ENCODE measurements at regions not wholly inside any gene's neighbourhood (a gene's known extent, or its start where the extent isn't known, plus 50 kb on each side); places are given as distances from the start of the nearest gene placed in this dataset.

DNA sequence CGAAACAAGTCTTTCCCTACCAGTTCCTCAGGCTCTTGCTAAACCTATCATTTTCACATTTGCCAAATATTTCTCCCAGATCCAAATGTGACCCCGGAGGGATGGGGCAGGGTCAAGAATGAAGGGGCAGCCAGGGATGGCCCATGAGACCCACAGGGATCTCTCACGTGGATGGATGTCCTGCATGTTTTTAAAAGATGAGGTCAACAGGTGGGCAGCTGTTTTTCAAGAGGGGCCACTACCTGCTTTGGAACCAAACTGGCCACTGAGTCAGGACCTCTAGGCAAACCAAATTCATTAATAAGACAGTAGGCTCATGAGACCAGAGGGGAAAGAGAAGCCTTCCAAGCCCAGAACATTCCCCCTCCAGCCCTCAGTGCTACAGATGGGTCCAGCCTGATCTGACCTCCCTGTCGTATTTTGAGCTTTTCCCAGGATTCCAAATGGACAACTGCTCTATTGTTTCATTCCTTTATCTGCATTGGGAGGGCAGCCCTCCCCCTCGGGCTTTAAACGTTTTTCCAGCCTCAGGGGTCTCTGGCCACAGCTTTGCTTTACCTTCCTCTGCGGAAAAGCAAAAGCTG is 252.5 kb upstream of the IRF2BP2 start (continued):
- TF ChIP-seq ARID5B (CRISPR knock-in tag; IDR thresholded peaks at IDR 0.05) (no peak), SAP130 (CRISPR knock-in tag; IDR thresholded peaks at IDR 0.05; ENCODE audit: low read depth) (0 out of 2 replicates have a peak, but pooled peaks have one; percentile 16), ASH2L (IDR thresholded peaks at IDR 0.05; ENCODE audit: insufficient read length, low read depth, low read length) (peak; percentile 49), ZNF432 (CRISPR knock-in tag; IDR thresholded peaks at IDR 0.05; ENCODE audit: borderline replicate concordance) (no peak)

- ATAC-seq (no peak), DNase-seq (ENCODE audit: low spot score) (no peak), FAIRE-seq (no peak)
- Histone ChIP-seq H3K27ac (ENCODE audit: extremely low read length, insufficient read depth, low read length) (no peak overlapping the region), H3K4me1 (ENCODE audit: insufficient read depth, low read length) (peaks cover 60% of the 10 kb centered on the region), H3K4me3 (replicated peaks in 1 of 3; ENCODE audit: insufficient read depth in 1 of 3, low read depth in 2 of 3, low read length in 3 of 3) (no peak overlapping the region), H3K27me3 (ENCODE audit: control insufficient read depth in 1 of 2, insufficient read depth in 2 of 2, low read length in 2 of 2) (no peaks in the 10 kb centered on the region), H3K4me2 (ENCODE audit: low read depth, low read length) (peak overlapping the region; percentile 71; the same call in 1 of the 2 replicates), H2AFZ (ENCODE audit: low read length) (no peak overlapping the region), H3K9me3 (ENCODE audit: low read length) (no peaks in the 10 kb centered on the region), H3K9ac (ENCODE audit: insufficient read depth, low read depth, low read length) (no peak overlapping the region), H4K20me1 (ENCODE audit: insufficient read depth, low read length) (no peaks in the 10 kb centered on the region), H3K36me3 (replicated peaks in 1 of 2; ENCODE audit: control insufficient read depth in 1 of 2, insufficient read depth in 2 of 2, low read length in 2 of 2) (no peaks in the 10 kb centered on the region), H3K79me2 (ENCODE audit: insufficient read depth, low read length) (no peaks in the 10 kb centered on the region)
- WGBS (ENCODE audit: low lambda C conversion rate): 76% methylated on average over 4 of the region's 4 CpGs
- BruUV-seq (replicated peaks): no TSS peak
- POLR2A ChIA-PET: interaction anchor here (1.0 to 2.8 kb wide), 4 partner anchors 13 to 250 kb away, joined by 3 to 46 read pairs (median 17); no protein-coding TSS in a partner anchor
- TF ChIP-seq ARID5B (CRISPR knock-in tag; IDR thresholded peaks at IDR 0.05) (0 out of 2 replicates have a peak, but pooled peaks have one; percentile 19), HNF4A (CRISPR knock-in tag; IDR thresholded peaks at IDR 0.05) (peak; percentile 18; the same call in 1 of the 2 replicates), FOXM1 (CRISPR knock-in tag; IDR thresholded peaks at IDR 0.05) (no peak)
- intact Hi-C loops (cut with micrococcal nuclease; ENCODE audit: unreplicated experiment): no loop called here
- CTCF ChIA-PET (ENCODE audit: low intra/inter-chr PET ratio, low total read pairs): no interaction called here
- in situ Hi-C loops (cut with HindIII; ENCODE audit: extremely low pct_ligation_motif_present, low pct_unique_long_range_greater_than_20kb): no loop called here
Measured at GRCh38 chr1:234861761-234862160, 251.8 kb upstream of the IRF2BP2 start.
